ENCODE measurements at regions not wholly inside any gene's neighbourhood (a gene's known extent, or its start where the extent isn't known, plus 50 kb on each side); places are given as distances from the start of the nearest gene placed in this dataset.

GRCh38 chr4:100882661-100883060 lies 364.8 kb upstream of the EMCN start:
- TF ChIP-seq CEBPB (IDR thresholded peaks at IDR 0.05; ENCODE audit: low read depth) (no peak), CBX3 (IDR thresholded peaks at IDR 0.05; ENCODE audit: low read depth) (no peak), EGR1 (IDR thresholded peaks at IDR 0.05; ENCODE audit: low read depth) (no peak), JUND (IDR thresholded peaks at IDR 0.05) (no peak), SRF (IDR thresholded peaks at IDR 0.05; ENCODE audit: low read depth) (no peak), YY1 (IDR thresholded peaks at IDR 0.05; ENCODE audit: extremely low read depth, insufficient replicate concordance, low read depth, low read length) (no peak), RAD21 (IDR thresholded peaks at IDR 0.05; ENCODE audit: low read depth) (no peak), EZH2phosphoT487 (IDR thresholded peaks at IDR 0.05; ENCODE audit: borderline replicate concordance) (no peak)
- TF ChIP-seq, protein P1, sequence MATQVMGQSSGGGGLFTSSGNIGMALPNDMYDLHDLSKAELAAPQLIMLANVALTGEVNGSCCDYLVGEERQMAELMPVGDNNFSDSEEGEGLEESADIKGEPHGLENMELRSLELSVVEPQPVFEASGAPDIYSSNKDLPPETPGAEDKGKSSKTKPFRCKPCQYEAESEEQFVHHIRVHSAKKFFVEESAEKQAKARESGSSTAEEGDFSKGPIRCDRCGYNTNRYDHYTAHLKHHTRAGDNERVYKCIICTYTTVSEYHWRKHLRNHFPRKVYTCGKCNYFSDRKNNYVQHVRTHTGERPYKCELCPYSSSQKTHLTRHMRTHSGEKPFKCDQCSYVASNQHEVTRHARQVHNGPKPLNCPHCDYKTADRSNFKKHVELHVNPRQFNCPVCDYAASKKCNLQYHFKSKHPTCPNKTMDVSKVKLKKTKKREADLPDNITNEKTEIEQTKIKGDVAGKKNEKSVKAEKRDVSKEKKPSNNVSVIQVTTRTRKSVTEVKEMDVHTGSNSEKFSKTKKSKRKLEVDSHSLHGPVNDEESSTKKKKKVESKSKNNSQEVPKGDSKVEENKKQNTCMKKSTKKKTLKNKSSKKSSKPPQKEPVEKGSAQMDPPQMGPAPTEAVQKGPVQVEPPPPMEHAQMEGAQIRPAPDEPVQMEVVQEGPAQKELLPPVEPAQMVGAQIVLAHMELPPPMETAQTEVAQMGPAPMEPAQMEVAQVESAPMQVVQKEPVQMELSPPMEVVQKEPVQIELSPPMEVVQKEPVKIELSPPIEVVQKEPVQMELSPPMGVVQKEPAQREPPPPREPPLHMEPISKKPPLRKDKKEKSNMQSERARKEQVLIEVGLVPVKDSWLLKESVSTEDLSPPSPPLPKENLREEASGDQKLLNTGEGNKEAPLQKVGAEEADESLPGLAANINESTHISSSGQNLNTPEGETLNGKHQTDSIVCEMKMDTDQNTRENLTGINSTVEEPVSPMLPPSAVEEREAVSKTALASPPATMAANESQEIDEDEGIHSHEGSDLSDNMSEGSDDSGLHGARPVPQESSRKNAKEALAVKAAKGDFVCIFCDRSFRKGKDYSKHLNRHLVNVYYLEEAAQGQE (IDR thresholded peaks at IDR 0.05; ENCODE audit: low read depth), result no peak
- TF ChIP-seq, protein P2, sequence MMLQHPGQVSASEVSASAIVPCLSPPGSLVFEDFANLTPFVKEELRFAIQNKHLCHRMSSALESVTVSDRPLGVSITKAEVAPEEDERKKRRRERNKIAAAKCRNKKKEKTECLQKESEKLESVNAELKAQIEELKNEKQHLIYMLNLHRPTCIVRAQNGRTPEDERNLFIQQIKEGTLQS (IDR thresholded peaks at IDR 0.05), result no peak
- peaks cover 0 to 9% of the 10 kb centered on the region in 2 experiments; a peak in 1 of 4 replicates for H3K9me3 ChIP-seq (ENCODE audit: control insufficient read depth in 1 of 2, insufficient read depth in 1 of 2, low read depth in 1 of 2, low read length in 2 of 2)
- H3K4me2 ChIP-seq (ENCODE audit: low read length), result no peak overlapping the region
- no peak overlapping the region for H3K27ac ChIP-seq (ENCODE audit: low read depth, low read length)
- RAD21 ChIA-PET (ENCODE audit: low non-redundant PET in 1 of 2, low total read pairs in 2 of 2, uncharacterized antibody in 2 of 2, unreplicated experiment in 2 of 2), result no interaction called here
- H3K4me3 ChIP-seq (replicated peaks in 1 of 2; ENCODE audit: low read depth in 1 of 2, low read length in 2 of 2), result no peak overlapping the region
- CTCF ChIA-PET, result no interaction called here
- H3K9me2 ChIP-seq (ENCODE audit: insufficient read depth), result no peaks in the 10 kb centered on the region
- BruUV-seq (replicated peaks), result no TSS peak
- H2AFZ ChIP-seq (ENCODE audit: low read depth, low read length, poor library complexity, severe bottlenecking), result no peak overlapping the region
- no peaks in the 10 kb centered on the region for H3K4me1 ChIP-seq (ENCODE audit: control insufficient read depth in 1 of 2, insufficient read depth in 2 of 2, low read length in 2 of 2)
- ATAC-seq, result no peak
- no peak for DNase-seq (ENCODE audit: low read depth, low spot score)
- no peaks in the 10 kb centered on the region for H3K27me3 ChIP-seq (ENCODE audit: insufficient read depth, low read length)
- POLR2A ChIA-PET, result no interaction called here
- intact Hi-C loops (cut with micrococcal nuclease), result no loop called here
- no peaks in the 10 kb centered on the region for H3K36me3 ChIP-seq (ENCODE audit: control insufficient read depth in 1 of 2, insufficient read depth in 2 of 2, low read length in 2 of 2)
- H3K9ac ChIP-seq (ENCODE audit: low read length), result no peak overlapping the region
- no peaks in the 10 kb centered on the region for H4K20me1 ChIP-seq (ENCODE audit: insufficient read depth)
- no peaks in the 10 kb centered on the region for H3K79me2 ChIP-seq (ENCODE audit: insufficient read depth, low read length)
